OCI-LY7 (cell line): ENCODE measurements at regions not wholly inside any gene's neighbourhood (a gene's known extent, or its start where the extent isn't known, plus 50 kb on each side); places are given as distances from the start of the nearest gene placed in this dataset.

Source experiments
- CTCF ChIP-seq: fragments of 200-600 bp; sonication (generic); conservative IDR thresholded peaks from 2 replicates; pipeline ENCODE4 v1.5.1; 2014; ENCODE audit warnings: mild to moderate bottlenecking, antibody characterized with exemption, low read length, moderate library complexity, mixed read lengths
- EZH2phosphoT487 ChIP-seq: fragments of 200-600 bp; sonication (generic); IDR thresholded peaks from 2 replicates; pipeline ENCODE4 v1.6.1; 2018; ENCODE audit warnings: low read depth, borderline replicate concordance, mild to moderate bottlenecking, mixed run types, antibody characterized with exemption, low read length, moderate library complexity, mixed read lengths

- TF ChIP-seq CTCF (no peak), EZH2phosphoT487 (no peak)
These were observed 317.1 kb upstream of the POT1 start for GRCh38 chr7:125246706-125247105.
